ENCODE measurements at regions not wholly inside any gene's neighbourhood (a gene's known extent, or its start where the extent isn't known, plus 50 kb on each side); places are given as distances from the start of the nearest gene placed in this dataset.

- DNase-seq (ENCODE audit: low read depth): peak; percentile 20
Observed at GRCh38 chr10:28810057-28810870, 132.9 kb downstream of the BAMBI start.

GRCh38 chr10:28811639-28812349, 134.5 kb downstream of the BAMBI start:
- DNase-seq (ENCODE audit: low read depth): no peak

- no peak for DNase-seq (ENCODE audit: low read depth)
Observed at GRCh38 chr10:28812384-28813372, 135.4 kb downstream of the BAMBI start.

GRCh38 chr10:28815681-28816080, 138.4 kb downstream of the BAMBI start:
- DNase-seq (ENCODE audit: low read depth): no peak

- DNase-seq (ENCODE audit: low read depth): no peak
Observed at GRCh38 chr10:28822719-28823464, 145.6 kb downstream of the BAMBI start.

GRCh38 chr10:28823501-28824075, 146.3 kb downstream of the BAMBI start:
- DNase-seq (ENCODE audit: low read depth): no peak

- DNase-seq (ENCODE audit: low read depth): no peak
Observed at GRCh38 chr10:28833313-28833712, 156.0 kb downstream of the BAMBI start.

- no peak for DNase-seq (ENCODE audit: low read depth)
Observed at GRCh38 chr10:28836435-28836743, 159.1 kb downstream of the BAMBI start.

GRCh38 chr10:28837613-28838390, 160.5 kb downstream of the BAMBI start:
- DNase-seq (ENCODE audit: low read depth): no peak

GRCh38 chr10:28838908-28839307, 161.6 kb downstream of the BAMBI start:
- peak; percentile 7 for DNase-seq (ENCODE audit: low read depth)

GRCh38 chr10:28839600-28840007, 162.3 kb downstream of the BAMBI start:
- peak; percentile 54 for DNase-seq (ENCODE audit: low read depth)

- DNase-seq (ENCODE audit: low read depth): no peak
Observed at GRCh38 chr10:28840202-28840601, 162.9 kb downstream of the BAMBI start.

- DNase-seq (ENCODE audit: low read depth): no peak
Observed at GRCh38 chr10:28840971-28841370, 163.7 kb downstream of the BAMBI start.

- DNase-seq (ENCODE audit: low read depth): peak; percentile 76
Observed at GRCh38 chr10:28841625-28842024, 164.3 kb downstream of the BAMBI start.

- DNase-seq (ENCODE audit: low read depth): peak; percentile 66
Observed at GRCh38 chr10:28842321-28842720, 165.0 kb downstream of the BAMBI start.

- no peak for DNase-seq (ENCODE audit: low read depth)
Observed at GRCh38 chr10:28845009-28845682, 167.8 kb downstream of the BAMBI start.

- DNase-seq (ENCODE audit: low read depth): no peak
Observed at GRCh38 chr10:28849309-28849708, 172.0 kb downstream of the BAMBI start.

- DNase-seq (ENCODE audit: low read depth): no peak
Observed at GRCh38 chr10:28849821-28850220, 172.5 kb downstream of the BAMBI start.

GRCh38 chr10:28850784-28851183, 173.5 kb downstream of the BAMBI start:
- no peak for DNase-seq (ENCODE audit: low read depth)

Data from myocyte (in vitro differentiated cells).